ENCODE measurements at regions not wholly inside any gene's neighbourhood (a gene's known extent, or its start where the extent isn't known, plus 50 kb on each side); places are given as distances from the start of the nearest gene placed in this dataset.

GRCh38 chr3:191628571-191628970 lies 167.6 kb downstream of the PYDC2 start:
- Histone ChIP-seq H3K36me3 (no peaks in the 10 kb centered on the region), H3K9me3 (no peaks in the 10 kb centered on the region), H3K27me3 (no peaks in the 10 kb centered on the region), H3K4me1 (no peaks in the 10 kb centered on the region), H3K4me3 (no peak overlapping the region), H3K27ac (no peak overlapping the region)
- intact Hi-C loops (cut with DNase I; ENCODE audit: low total_unique reads): no loop called here
- DNase-seq: no peak
- TF ChIP-seq CTCF (IDR thresholded peaks at IDR 0.05): no peak
- no peak for TF ChIP-seq POLR2A (IDR thresholded peaks at IDR 0.05)
- TF ChIP-seq EP300 (IDR thresholded peaks at IDR 0.05): no peak
- TF ChIP-seq POLR2AphosphoS5 (IDR thresholded peaks at IDR 0.05): no peak
- WGBS, 5 donors: 51 to 70% (median 63%) methylated on average over 2 of the region's 2 CpGs

- TF ChIP-seq CTCF (IDR thresholded peaks at IDR 0.05) (no peak), POLR2AphosphoS5 (IDR thresholded peaks at IDR 0.05) (no peak), EP300 (IDR thresholded peaks at IDR 0.05) (no peak), POLR2A (IDR thresholded peaks at IDR 0.05) (no peak)
- Histone ChIP-seq H3K27me3 (no peaks in the 10 kb centered on the region), H3K9me3 (no peaks in the 10 kb centered on the region), H3K4me3 (no peak overlapping the region), H3K27ac (no peak overlapping the region), H3K4me1 (no peaks in the 10 kb centered on the region), H3K36me3 (no peaks in the 10 kb centered on the region)
- WGBS, 5 donors: 69 to 86% (median 81%) methylated on average over 3 of the region's 3 CpGs
- no peak for DNase-seq
- intact Hi-C loops (cut with DNase I; ENCODE audit: low total_unique reads): no loop called here
Observed at GRCh38 chr3:191631496-191631895, 170.5 kb downstream of the PYDC2 start.

GRCh38 chr3:191634902-191635301 lies 173.9 kb downstream of the PYDC2 start:
- TF ChIP-seq POLR2A (IDR thresholded peaks at IDR 0.05): no peak
- 53 to 74% (median 59%) methylated on average over 1 of the region's 1 CpG for whole genome bisulfite sequencing, 5 donors
- no peaks in the 10 kb centered on the region for H3K27me3 ChIP-seq
- no peak overlapping the region for H3K27ac ChIP-seq
- H3K9me3 ChIP-seq: peaks cover 0 to 4% (median 0%) of the 10 kb centered on the region in 4 donors
- H3K4me1 ChIP-seq: no peaks in the 10 kb centered on the region
- no peaks in the 10 kb centered on the region for H3K36me3 ChIP-seq
- no peak for DNase-seq
- H3K4me3 ChIP-seq: no peak overlapping the region
- intact Hi-C loops (cut with DNase I; ENCODE audit: low total_unique reads): no loop called here

- H3K4me3 ChIP-seq: no peak overlapping the region
- H3K4me1 ChIP-seq: no peaks in the 10 kb centered on the region
- intact Hi-C loops (cut with DNase I; ENCODE audit: low total_unique reads): no loop called here
- no peaks in the 10 kb centered on the region for H3K27me3 ChIP-seq
- H3K36me3 ChIP-seq: no peaks in the 10 kb centered on the region
- H3K27ac ChIP-seq: no peak overlapping the region
- TF ChIP-seq EP300 (IDR thresholded peaks at IDR 0.05): no peak
- no peak for TF ChIP-seq POLR2AphosphoS5 (IDR thresholded peaks at IDR 0.05)
- no peak for TF ChIP-seq POLR2A (IDR thresholded peaks at IDR 0.05)
- no peak for TF ChIP-seq CTCF (IDR thresholded peaks at IDR 0.05)
- H3K9me3 ChIP-seq: peaks cover 0 to 13% (median 4%) of the 10 kb centered on the region in 4 donors
- no peak for DNase-seq
Observed at GRCh38 chr3:191637611-191638010, 176.6 kb downstream of the PYDC2 start.

- Histone ChIP-seq H3K4me1 (no peaks in the 10 kb centered on the region), H3K4me3 (no peak overlapping the region), H3K27ac (no peak overlapping the region), H3K27me3 (no peaks in the 10 kb centered on the region), H3K36me3 (no peaks in the 10 kb centered on the region), H3K9me3 (peaks cover 0 to 32% (median 14%) of the 10 kb centered on the region in 4 donors)
- intact Hi-C loops (cut with DNase I; ENCODE audit: low total_unique reads): no loop called here
- no peak for DNase-seq
- 86 to 90% (median 88%) methylated on average over 3 of the region's 3 CpGs for WGBS, 5 donors
- TF ChIP-seq EP300 (IDR thresholded peaks at IDR 0.05) (no peak), POLR2AphosphoS5 (IDR thresholded peaks at IDR 0.05) (no peak), POLR2A (IDR thresholded peaks at IDR 0.05) (no peak), CTCF (IDR thresholded peaks at IDR 0.05) (no peak)
Observed at GRCh38 chr3:191641789-191642188, 180.8 kb downstream of the PYDC2 start.

Data from stomach (tissue), 8 donors.